Left colon (tissue), 2 donors: ENCODE measurements at regions not wholly inside any gene's neighbourhood (a gene's known extent, or its start where the extent isn't known, plus 50 kb on each side); places are given as distances from the start of the nearest gene placed in this dataset.

Experiments
- ATAC-seq: fragments of 200-7000 bp; cut with Tn5 transposase; one replicate; pipeline ENCODE4 v1.9.1; 2020; ENCODE audit warnings: mild to moderate bottlenecking, moderate library complexity
- DNase-seq, 2 donors: peaks; one replicate each; pipeline ENCODE4 v3.0.0-alpha.2; 2020
- intact Hi-C, 2 donors: fragments of 100-400 bp; cut with DNase I in 1 of 2; cut with micrococcal nuclease in 1 of 2; formaldehyde crosslinking; loops; one replicate each; pipeline versions ENCODE4 v1.11.2 to v1.14.0; 2022; cut with DNase I, micrococcal nuclease
- donor health status: DM: no; HTN: no; CAD: no.
- donor health status: DM: yes; HTN: yes; CAD: no.

DNA sequence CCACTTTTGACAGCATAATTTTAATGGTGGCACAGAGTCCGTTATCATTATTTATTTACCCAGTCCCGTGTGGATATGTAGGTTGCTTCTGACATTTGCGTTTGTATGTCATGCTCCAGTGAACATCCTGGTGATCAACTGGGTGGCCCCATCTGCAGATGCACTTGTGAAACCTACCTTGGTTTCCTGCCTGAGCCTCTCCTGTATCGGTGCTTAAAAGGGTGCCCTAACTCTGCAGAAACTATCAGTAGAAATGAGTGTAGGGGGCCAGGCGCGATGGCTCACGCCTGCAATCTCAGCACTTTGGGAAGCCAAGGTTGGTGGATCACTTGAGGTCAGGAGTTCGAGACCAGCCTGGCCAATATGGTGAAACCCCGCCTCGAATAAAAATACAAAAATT lies 92.1 kb upstream of the IER5L start:
- intact Hi-C loops, result no loop called here
- ATAC-seq, result peak; percentile 26
- DNase-seq, result no peak

DNA sequence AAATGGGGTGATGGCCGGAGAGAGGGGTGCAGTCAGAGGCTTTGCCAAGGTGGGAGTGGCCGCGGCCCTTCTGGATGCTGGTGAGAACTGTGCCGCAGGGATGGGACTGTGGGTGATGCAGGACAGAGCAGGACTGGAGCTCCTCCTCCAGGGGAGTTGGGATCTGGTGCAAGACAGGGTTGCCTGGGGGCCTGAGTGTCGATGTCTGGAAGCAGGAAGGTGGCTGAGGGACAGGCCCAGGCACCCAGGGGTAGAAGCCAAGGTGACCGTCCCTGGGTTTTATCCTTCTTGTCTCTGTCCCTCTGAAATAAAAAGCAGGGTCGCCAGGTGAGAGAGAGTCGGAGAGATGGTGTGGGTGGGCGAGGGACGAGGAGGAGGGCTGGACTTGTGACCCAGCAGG lies 89.1 kb upstream of the IER5L start:
- ATAC-seq, result no peak
- DNase-seq, result no peak
- intact Hi-C loops, result no loop called here

DNA sequence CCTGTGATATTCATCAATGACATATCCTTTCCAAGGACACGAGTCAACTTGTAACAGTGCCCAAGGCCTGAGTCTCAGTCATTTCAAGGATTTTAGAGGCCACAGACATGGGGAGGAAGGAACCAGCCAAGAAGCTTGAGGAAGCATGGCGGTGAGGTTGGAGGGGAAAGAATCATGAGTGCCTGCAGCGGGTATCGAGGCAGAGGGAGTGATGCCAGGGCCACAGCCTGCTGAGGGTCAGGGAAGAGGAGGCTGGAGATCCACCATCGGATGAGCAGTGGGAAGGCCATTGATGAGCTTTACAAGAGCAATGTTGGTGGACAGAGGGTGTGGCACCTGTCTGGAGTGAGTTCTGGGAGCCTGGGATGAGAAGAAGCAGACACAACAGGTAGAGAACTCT lies 88.5 kb upstream of the IER5L start:
- DNase-seq, result no peak
- intact Hi-C loops, result no loop called here
- no peak for ATAC-seq

DNA sequence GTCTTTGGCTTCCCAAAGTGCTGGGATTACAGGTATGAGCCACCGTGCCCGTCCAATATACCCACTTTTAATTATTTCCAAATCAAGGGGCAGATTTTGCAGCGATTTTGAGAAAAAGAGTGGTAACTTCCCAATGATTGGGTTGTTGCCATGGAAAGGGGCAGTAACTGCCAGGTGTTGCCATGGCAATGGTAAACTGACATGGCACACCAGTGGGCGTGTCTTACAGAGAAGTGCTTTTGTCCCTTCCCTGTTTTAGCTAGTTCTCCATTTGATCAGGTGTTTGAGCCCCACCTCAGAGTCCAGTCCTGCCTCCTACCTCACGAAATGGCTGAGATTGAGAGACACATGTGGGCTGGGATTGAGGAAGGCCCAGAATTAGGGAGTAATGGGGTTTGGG lies 86.3 kb upstream of the IER5L start:
- ATAC-seq (no peak), DNase-seq (no peak)
- intact Hi-C loops, result no loop called here

DNA sequence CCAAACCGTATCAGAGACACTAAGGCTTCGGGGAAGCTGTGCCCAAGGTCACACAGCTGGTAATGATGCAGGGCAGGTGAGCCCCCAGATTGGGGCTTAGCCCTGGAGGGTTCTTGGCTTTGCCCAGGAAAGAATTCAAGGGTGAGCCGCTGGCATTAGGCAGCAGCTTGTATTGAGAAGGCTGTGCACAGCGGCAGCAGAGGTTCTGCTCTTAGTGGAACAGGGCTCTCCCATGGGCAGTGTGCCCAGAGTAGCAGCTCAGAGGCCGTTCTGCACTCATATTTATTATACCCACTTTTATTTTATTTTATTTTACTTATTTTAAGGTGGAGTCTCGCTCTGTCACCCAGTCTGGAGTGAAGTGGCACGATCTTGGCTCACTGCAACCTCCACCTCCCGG lies 85.8 kb upstream of the IER5L start:
- no peak for DNase-seq
- intact Hi-C loops, result no loop called here
- ATAC-seq, result no peak

DNA sequence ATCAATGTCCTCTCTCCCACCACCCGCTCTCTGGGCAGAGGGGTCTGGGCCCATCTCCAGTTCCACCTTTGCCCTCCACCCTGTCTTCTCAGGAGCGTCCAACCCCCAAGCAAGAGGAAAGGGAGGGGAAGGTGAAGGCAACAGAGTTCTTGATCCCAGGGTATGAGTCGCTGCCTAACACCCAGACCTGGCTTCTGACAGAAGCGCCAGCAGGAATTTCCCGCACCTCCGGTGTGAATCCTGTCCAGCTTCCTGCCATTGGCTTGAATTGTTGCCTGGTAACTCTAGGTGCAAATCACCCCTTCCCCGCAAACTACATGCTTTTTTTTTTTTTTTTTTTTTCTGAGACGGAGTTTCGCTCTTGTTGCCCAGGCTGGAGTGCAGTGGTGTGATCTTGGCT lies 84.2 kb upstream of the IER5L start:
- ATAC-seq, result no peak
- intact Hi-C loops, result no loop called here
- DNase-seq, result no peak

DNA sequence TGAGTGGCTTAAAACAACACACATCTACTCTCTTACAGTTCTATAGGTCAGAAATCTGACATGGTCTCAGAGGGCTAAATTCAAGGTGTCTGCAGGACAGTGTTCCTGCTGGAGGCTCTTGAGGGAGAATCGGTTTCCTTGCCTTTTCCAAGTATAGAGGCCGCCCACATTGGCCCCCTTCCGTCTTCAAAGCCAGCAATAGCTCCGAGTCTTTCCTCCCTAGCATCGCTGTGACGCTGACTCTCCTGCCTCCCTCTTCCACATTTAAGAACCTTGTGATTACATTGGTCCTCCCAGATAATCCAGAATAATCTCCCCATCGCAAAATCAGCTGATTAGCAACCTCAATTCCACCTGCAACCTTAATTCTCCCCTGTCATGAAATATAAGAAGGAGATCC lies 81.3 kb upstream of the IER5L start:
- DNase-seq, result no peak
- ATAC-seq, result no peak
- intact Hi-C loops, result no loop called here

DNA sequence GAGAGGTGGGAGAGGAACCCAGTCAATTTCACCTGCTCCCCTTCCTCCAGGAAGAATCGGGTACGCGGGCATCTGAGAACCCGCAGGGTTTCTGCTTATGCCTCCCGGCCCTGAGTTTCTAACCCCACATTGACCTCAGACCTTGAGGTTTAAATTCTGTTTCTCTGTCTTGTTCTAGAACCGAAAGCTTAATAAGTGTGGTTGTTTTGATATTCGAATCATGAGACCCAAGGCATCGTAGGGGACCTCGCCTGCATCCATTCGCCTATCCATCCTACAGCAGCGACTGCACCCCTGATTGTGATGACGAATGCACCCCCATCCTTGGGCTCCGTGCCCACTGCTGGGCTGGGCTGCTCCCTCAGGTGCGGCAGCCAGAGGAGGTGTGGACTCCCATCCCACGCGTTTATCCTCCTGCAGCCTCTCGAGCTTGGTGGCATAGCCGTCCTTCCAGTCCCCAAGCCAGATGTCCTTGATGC lies 80.8 kb upstream of the IER5L start:
- intact Hi-C loops, result no loop called here
- ATAC-seq (no peak), DNase-seq (no peak)

DNA sequence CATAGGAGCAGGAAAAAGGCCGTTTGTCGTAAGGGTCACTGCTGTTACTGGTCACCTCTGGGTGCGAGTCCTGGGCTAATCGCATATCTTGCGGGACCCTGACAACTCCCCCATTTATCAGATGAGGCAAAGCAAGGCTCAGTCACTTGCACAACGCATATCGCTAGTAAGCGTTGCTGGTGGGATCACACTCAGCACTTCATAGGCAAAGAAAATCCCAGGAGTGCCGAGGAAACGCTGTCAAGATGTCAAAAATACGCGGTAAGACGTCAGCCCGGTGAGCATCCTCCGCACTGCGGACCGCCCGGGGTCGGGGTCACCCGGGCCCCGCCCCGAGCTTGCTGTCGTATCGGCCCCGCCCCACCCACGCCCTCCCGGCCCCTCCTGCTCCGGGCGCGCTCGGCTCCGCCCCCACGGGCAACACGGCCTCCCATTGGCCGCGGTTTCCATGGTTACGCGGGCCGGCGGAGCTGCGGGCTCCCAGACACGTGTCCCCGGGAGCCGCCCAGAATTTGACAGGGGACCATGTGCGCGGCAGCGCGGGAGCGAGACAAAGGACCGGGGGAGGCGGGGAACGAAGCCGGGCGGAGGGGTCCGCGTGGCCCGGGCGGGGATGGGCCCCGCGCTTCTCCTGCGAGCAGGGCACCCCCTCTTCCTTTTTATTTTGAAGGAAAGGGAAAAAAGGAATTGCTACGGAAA lies 80.2 kb upstream of the IER5L start:
- DNase-seq (peak; percentile 80 to 81), ATAC-seq (peak; percentile 84)
- intact Hi-C loops, result no loop called here

DNA sequence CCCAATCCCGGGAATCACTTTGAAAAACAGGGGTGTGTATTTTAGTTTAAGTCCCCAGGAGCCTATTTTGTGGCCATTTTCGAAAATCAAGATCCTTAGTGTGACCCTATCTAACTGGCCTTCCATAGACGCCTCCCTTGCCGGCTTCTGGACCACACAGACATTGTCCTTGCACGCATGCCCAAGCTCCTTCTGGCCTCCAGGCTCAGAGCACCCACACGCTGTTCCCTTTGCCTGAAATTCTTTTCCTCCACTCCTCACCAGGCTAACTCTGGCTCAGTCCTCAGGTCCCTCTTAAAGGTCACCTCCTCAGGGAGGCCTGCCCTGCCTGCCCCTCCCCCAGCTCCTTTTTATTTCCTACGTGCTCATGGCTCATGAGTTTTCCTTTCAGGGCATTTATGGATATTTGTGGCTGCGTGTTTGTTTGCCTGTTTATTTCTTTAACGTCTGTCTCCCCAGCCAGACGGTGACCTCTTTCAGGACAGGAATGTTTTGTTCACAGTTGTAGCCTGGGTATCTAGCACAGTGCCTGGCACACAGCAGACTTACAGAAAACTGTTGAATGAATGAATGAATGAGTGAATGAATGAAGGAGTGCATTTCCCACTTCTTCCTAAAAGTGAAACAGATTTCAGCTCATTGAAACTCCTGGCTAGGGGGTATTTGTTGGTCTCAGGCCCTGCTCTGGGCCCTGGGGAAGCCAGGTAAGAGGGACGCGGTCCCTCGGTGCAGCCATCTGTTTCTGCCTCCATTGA lies 79.1 kb upstream of the IER5L start:
- intact Hi-C loops, result no loop called here

DNA sequence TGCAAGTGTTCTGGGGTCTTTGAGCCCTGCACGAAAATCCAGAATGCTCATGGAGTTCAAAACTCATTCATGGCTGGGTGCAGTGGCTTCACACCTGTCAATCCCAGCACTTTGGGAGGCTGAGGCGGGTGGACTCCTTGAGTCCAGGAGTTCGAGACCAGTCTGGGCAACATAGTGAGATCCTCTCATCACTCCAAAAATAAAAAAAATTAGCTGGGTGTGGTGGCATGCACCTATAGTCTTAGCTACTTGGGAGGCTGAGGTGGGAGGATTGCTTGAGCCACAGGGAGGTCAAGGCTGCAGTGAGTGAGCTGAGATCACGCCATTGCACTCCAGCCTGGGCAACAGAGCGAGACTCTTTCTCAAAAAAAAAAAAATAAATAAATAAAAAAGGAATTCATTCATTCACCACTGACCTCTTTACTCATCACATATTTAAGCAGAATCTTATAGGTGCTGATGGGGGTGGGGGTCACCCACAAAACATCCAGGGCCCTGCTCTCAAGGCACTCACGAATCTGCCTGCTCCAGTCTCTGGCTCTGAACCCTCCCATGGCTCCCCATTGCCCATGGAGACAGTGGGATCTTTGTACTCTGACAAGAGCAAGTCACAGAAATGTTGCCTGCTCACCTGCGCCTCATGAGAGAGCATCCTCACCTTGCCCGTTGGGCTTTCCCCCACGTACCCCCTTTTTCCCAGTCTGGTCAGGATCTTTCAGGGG lies 76.7 kb upstream of the IER5L start:
- intact Hi-C loops, result no loop called here
- DNase-seq (no peak), ATAC-seq (no peak)

More for the DNA sequence above, 79.1 kb upstream of the IER5L start:
- ATAC-seq, result no peak
- DNase-seq, result no peak

DNA sequence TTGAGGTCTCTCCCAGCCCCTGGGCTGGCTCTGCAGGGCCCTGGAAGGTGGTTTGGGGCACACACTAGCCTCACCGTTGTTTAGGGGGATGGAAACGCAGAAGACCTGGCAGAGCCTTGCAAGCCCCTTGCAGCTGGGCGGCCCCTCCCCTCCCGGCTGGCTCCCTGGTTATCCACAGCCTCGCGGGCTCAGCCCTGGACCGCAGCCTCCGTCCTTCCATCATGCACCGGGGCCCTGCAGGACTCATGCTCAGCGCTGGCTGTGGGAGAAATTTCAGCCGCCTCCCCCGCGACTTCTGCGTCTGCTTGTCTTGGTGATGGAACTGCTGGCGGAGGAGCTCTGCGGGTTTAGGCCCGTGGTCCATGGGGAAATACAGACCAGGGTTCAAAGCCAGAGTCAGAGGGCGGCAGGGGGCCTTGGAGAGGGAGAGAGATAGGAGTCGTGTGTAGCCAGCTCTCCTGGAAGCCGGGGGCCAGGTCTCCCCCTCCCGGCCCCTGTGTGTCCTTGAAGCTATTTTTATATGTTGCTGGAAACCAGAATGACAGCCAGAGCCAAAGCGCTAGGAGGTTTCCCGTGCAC lies 75.8 kb upstream of the IER5L start:
- ATAC-seq (no peak), DNase-seq (no peak)
- intact Hi-C loops, result no loop called here

DNA sequence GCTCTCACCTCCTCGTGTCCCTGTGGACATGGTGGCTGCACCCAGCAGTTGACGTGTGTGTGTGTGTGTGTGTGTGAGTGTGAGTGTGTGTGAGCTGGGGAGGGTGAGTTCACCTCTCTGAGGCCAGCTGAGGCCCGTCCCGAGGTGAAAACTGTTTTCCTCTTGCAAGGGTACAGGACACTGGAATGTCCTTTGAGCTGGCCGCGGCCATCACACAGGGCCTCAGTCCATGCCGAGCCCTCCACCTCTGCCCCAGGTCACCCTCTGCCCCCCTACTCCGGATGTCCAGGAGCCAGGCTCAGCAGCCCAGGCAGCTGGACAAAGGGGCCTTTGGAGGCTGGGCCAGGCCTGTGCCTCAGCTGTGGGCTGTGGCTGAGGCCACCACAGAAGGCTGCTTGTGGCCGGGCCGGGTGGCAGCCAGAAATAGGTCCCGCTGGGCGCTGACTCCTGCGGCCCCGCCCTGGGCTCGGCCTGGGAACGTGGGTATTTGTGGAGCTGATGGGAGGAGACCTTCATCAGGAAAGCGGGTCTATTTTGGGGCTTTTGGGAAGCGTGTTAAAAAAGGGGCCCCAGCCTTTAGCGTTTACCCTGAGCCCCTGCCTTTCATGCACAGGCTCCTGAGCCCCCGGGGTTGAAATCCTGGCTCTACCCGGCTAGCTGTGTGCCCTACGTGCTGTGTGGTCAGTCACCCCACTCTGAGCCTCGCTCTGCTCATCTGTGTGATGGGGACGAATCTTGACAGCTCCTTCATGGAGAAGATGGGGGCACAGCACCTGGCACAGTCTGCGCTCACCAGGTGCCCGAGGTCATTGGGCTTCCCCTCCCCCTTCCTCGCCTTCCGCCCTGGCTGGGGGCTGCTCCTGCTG lies 75.1 kb upstream of the IER5L start:
- ATAC-seq (no peak), DNase-seq (no peak)
- intact Hi-C loops, result no loop called here

DNA sequence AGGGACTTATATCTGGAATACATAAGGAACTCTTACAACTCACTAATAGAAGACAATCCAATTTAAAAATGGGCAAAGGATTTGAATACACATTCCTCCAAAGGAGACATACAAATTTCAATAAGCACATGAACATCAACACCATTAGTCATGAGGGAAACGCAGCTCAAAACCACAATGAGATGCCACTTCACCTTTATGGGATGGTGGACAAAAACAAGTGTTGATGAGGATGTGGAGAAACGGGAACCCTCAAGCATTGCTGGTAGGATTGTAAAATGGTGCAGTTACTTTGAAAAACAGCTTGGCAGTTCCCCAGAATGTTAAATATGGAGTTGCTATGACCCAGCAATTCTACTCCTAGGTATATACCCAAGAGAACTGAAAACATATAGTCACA lies 72.7 kb upstream of the IER5L start:
- intact Hi-C loops, result no loop called here
- ATAC-seq (no peak), DNase-seq (no peak)

DNA sequence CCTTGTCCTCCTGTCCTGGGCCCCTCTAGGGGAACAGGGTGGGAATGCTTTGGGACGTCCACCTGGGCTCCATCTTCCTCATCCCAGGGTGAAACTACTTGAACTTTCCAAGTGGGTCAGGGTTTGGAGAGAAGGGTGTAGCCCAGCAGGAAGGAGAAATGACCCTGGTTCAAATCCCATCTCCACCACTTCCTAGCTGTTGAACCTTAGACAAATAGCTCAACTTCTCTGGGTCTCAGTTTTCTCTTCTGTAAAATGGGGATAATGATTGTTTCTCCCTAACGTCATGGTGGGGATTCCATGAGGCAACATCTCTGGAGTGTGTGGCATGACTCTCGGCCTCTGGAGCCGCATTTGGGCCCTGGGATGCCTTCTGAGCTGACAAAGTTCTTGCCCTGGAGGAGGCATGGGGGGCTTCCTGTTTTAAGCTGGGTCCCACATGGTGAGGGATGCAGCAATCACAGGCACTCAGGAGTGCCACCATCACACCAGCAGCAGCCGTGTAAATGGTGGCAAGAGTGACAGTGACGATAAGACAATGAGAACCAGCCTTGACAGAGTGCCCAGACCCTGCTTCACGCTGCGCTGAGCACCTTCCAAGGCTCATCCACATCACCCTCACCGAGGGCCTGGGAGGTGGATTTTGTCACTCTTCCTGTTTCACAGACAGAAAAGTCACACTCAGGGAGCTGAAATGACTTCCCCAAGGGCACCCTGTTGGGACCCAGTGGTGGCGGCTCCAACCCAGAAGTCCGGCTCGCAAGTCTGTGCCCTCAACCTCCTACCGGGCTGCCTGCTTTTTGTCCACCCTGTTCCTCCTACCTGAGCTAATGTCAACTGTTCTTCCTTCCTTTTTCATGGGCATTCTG lies 69.5 kb upstream of the IER5L start:
- intact Hi-C loops, result no loop called here
- ATAC-seq (no peak), DNase-seq (no peak)

DNA sequence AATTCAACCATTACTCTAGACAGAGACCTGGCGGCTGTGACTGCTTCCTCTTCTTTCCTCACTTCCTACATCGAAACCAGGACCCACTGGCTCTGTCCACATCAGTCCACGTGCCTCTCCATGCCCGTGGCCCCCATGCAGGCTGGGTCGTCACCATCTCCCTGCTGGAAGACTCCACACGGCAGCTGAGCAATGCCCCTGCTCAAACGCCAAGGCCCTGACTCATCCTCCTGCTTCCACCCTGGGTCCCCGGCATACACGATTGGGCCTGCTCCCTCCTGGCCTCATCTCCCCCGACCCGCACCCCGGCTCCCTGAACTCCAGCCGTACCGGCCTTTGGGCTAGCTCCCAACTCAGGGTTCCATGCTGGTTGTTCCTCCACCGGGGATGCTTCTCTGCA lies 67.2 kb upstream of the IER5L start:
- intact Hi-C loops, result no loop called here
- DNase-seq (no peak), ATAC-seq (no peak)

DNA sequence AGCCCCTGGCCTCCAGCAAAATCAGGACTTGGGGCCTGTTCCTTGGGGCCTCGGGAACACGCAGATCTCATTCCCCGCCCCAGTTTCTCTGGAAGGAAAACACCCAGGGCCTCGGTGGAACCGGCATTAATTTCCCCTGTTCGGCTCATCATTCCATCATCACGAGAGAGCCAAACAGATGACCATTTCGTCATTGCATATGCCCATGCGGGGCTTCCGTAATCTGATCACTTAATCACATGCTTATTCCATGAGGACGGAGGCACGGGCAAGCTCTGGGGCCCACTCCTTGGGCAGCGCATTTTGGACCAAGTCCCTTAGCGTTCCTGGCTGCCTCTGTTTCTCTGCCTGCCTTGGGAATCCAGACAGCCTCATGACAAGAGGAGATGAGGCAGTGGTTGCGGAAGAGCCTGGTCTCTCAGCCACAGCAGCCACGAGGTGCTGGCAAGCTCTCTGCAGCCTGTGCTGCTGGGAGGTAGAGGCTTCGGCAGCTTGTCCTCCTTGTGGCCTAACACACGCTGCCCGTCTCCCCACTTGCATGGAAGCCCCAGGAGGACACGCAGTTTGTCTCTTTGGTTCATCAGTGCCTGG lies 65.0 kb upstream of the IER5L start:
- intact Hi-C loops, result no loop called here
- DNase-seq (peak in 1 of 2 donors; percentile 33), ATAC-seq (no peak)
